Astrocyte of the spinal cord (primary cell): ENCODE measurements at regions not wholly inside any gene's neighbourhood (a gene's known extent, or its start where the extent isn't known, plus 50 kb on each side); places are given as distances from the start of the nearest gene placed in this dataset.

Experiments
- DNase-seq: peaks from one replicate; pipeline ENCODE4 v3.0.0; 2011; ENCODE audit warnings: low read depth, low spot score
- H3K4me3 ChIP-seq: 2 replicates; pipeline ENCODE4 v1.5.1; 2011; ENCODE audit warnings: low read depth, mild to moderate bottlenecking, low read length, moderate library complexity
- in situ Hi-C: cut with HindIII; loops from 2 replicates; pipeline ENCODE4 v1.10.0; 2017; ENCODE audit warnings: low sequenced_read_pairs
- TF ChIP-seq, protein P1 (sequence below): IDR thresholded peaks from 2 replicates; pipeline ENCODE4 v1.5.1; 2012; ENCODE audit warnings: low read depth, mild to moderate bottlenecking, low read length, inconsistent platforms

DNA sequence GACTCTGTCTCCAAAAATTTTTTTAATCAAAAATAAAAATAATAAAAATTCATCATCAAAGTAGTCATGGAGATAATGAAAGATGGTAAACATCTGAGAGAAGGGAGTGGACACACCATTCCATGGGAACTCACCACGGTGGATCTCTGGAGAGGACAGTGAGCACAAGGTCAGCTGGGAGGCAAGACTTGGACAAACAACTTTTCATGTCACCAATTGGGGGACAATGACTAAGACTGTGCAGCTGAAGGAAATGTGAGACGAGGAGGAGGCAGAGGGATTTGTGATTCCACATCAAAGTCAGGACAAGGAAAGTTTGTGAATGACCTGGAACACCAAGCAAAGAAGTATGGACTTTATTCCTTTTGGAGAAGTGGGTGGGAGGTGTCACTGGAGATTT is 121.0 kb upstream of the SH3BP4 start:
- H3K4me3 ChIP-seq, result no peak overlapping the region
- DNase-seq, result no peak
- TF ChIP-seq, protein P1, sequence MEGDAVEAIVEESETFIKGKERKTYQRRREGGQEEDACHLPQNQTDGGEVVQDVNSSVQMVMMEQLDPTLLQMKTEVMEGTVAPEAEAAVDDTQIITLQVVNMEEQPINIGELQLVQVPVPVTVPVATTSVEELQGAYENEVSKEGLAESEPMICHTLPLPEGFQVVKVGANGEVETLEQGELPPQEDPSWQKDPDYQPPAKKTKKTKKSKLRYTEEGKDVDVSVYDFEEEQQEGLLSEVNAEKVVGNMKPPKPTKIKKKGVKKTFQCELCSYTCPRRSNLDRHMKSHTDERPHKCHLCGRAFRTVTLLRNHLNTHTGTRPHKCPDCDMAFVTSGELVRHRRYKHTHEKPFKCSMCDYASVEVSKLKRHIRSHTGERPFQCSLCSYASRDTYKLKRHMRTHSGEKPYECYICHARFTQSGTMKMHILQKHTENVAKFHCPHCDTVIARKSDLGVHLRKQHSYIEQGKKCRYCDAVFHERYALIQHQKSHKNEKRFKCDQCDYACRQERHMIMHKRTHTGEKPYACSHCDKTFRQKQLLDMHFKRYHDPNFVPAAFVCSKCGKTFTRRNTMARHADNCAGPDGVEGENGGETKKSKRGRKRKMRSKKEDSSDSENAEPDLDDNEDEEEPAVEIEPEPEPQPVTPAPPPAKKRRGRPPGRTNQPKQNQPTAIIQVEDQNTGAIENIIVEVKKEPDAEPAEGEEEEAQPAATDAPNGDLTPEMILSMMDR, result no peak
- in situ Hi-C loops, result no loop called here

DNA sequence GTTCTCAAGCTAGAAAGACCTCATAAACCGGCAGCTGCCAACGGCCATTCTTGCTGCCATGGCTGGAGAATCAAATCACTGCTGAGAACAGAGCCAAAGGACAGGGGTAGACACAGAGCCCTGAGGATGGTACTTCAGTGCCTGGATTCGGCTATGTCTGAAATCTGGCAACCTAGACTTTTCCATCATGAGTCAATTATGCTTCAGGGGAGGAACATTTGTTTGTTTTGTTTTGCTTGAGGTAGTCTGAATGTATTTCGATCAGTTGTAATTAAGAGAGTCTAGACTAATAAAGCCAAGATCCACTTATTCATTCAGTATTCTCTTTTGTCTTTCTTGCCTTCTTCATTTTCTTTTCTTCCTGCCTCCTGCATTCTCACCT is 122.8 kb upstream of the SH3BP4 start:
- no peak overlapping the region for H3K4me3 ChIP-seq
- in situ Hi-C loops, result no loop called here
- no peak for DNase-seq
- TF ChIP-seq, protein P1, result no peak

DNA sequence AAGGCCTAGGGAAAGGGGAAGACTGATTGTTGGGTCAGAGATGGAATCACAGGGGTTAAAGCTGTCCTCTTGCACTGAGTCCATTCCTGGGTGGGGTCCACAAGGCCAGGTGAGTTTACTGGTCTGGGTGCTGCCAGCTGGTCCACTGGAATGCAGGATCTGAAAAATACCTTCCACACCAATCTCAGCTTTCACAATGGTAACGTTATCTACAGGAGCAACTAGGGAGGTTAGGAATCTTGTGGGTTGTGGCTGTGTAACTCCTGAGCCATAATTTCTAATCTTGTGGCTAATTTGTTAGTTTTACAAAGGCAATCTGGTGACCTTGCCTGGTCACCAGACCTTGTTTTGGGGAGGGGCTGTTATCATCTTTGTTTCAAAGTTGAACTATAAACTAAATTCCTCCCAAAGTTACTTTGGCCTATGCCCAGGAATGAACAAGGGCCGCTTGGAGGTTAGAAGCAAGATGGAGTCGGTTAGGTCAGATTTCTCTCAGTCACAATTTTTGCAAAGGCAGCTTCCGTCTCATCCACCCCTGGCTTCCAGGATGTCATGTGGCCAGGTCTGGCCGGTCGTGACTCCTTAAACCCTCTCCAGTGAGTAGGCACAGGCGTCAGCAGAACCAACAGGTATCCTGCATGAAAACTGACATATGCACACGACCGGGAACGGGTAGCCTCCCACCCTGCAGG is 123.3 kb upstream of the SH3BP4 start:
- TF ChIP-seq, protein P1, result no peak
- no peak overlapping the region for H3K4me3 ChIP-seq
- in situ Hi-C loops, result no loop called here
- DNase-seq, result no peak

DNA sequence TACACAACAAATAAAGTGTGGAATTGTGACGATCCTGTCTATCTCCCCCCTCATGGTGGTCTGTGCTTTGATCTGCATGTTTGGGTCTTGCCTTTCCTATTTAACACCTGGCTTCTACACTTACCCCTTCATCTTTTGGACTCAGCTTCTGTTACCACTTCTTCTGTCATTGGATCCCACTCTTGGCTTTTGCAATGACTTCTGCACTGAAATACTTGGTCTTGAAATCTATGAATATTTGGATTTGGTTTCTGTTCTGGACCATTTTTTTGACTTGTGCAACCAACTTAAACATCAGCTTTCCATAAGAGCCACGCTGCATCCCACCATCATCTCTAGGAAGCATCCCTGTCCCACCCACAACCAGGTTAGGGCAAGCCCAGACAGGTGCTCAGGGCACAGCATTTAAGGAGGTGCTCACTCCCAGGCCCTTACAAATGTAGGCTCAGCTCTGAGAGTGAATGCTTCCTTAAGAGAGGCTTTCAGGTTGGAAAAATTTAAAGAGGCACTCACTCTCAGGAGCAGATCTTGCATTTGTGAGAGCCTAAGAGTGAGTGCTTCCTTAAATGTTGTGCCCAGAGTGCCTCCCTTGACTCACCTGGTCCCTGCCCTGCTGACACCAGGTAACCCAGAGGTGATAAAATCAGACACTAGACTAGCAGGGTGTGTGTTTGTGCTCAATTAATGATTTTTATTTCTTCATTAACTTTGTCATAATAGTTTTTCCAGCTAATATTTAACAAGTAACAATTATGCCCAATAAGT is 124.5 kb upstream of the SH3BP4 start:
- in situ Hi-C loops, result no loop called here
- no peak for DNase-seq
- H3K4me3 ChIP-seq, result no peak overlapping the region
- TF ChIP-seq, protein P1, result no peak

DNA sequence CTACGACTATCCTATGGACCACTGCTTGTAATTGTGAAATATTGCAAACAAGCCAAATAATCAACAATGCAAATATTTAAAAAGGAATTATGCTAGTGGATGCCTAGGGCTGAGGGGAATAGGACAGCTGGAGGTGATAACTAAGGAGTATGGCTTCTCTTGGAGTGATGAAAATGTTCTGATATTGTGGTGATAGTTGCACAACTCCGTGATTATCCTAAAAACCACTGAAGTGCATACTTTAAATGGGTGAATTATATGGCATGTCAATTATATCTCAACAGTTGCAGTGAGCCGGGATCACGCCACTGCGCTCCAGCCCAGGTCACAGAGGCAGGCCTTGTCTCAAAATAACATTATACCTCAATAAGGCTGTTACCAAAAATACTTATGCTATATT is 125.1 kb upstream of the SH3BP4 start:
- DNase-seq, result no peak
- no peak overlapping the region for H3K4me3 ChIP-seq
- in situ Hi-C loops, result no loop called here
- TF ChIP-seq, protein P1, result no peak

DNA sequence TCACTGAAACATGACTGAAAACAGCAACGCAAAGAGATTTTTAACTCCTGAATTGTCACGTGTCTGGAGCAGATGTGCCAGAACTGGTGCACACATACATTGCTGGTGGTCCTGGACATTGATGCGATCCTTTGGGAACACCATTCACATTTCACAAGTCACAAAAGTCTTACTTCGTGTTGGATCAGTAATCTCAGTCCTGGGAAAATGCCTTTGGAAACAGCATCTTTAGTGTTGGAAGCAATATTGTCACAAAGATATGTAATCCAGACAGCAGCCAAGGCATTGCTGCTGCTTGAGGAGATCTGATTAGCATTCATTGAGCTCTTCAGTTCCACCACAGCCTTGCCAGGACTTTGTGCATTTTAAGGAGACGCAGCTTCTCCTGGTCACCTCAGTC is 126.2 kb upstream of the SH3BP4 start:
- TF ChIP-seq, protein P1, result no peak
- H3K4me3 ChIP-seq, result no peak overlapping the region
- in situ Hi-C loops, result no loop called here
- no peak for DNase-seq
